Glutamatergic neuron (in vitro differentiated cells): ENCODE measurements at regions not wholly inside any gene's neighbourhood (a gene's known extent, or its start where the extent isn't known, plus 50 kb on each side); places are given as distances from the start of the nearest gene placed in this dataset.

Experiments
- DNase-seq: peaks from one replicate; pipeline ENCODE4 v3.0.0; 2022
- H3K27ac Mint-ChIP-seq: one replicate; pipeline ENCODE4 v1.8.0; 2020; ENCODE audit warnings: mild to moderate bottlenecking, mixed read lengths, inconsistent platforms; ENCODE audit not compliant: unreplicated experiment
- H3K27me3 Mint-ChIP-seq: one replicate; pipeline ENCODE4 v1.8.0; 2020; ENCODE audit warnings: mild to moderate bottlenecking, moderate library complexity, mixed read lengths, inconsistent platforms; ENCODE audit not compliant: unreplicated experiment
- H3K36me3 Mint-ChIP-seq: one replicate; pipeline ENCODE4 v1.8.0; 2020; ENCODE audit warnings: mild to moderate bottlenecking, mixed read lengths, inconsistent platforms; ENCODE audit not compliant: unreplicated experiment
- H3K4me1 Mint-ChIP-seq: one replicate; pipeline ENCODE4 v1.8.0; 2020; ENCODE audit warnings: mild to moderate bottlenecking, low read depth, mixed read lengths, inconsistent platforms; ENCODE audit not compliant: unreplicated experiment
- H3K4me3 Mint-ChIP-seq: one replicate; pipeline ENCODE4 v1.8.0; 2020; ENCODE audit warnings: mild to moderate bottlenecking, mixed read lengths, inconsistent platforms; ENCODE audit not compliant: unreplicated experiment
- H3K9me3 Mint-ChIP-seq: one replicate; pipeline ENCODE4 v1.8.0; 2020; ENCODE audit warnings: mild to moderate bottlenecking, moderate library complexity, mixed read lengths, inconsistent platforms; ENCODE audit not compliant: unreplicated experiment
- TF ChIP-seq, protein P1 (sequence below): fragments of 200-600 bp; sonication (generic); IDR thresholded peaks from one replicate; pipeline ENCODE4 v1.5.0; 2021; ENCODE audit not compliant: partially characterized antibody, unreplicated experiment

DNA sequence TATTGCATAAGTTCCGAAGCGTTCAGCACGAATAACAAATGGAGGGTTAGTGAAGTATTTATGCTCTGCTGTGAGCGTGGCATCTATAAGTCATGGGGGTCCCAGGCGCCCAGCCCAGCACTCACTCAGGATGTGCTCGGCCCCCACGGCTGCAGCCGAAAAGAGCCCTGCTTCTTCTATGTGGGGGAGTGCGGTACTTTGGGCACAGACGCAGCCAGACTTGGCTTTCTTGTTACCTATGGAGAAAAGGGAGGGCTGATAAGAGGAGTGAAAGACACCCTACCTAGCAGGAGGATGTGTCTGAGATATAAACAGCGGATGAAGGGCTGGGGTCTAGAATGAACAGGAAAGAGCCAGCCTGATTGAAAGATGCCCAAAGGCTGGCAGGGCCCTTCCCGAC lies 51.4 kb downstream of the MRPL36 start:
- no peaks in the 10 kb centered on the region for H3K36me3 Mint-ChIP-seq
- DNase-seq = peak; percentile 3
- H3K4me1 Mint-ChIP-seq = no peaks in the 10 kb centered on the region
- H3K9me3 Mint-ChIP-seq = peaks cover 5% of the 10 kb centered on the region
- no peak overlapping the region for H3K4me3 Mint-ChIP-seq
- no peak overlapping the region for H3K27ac Mint-ChIP-seq
- TF ChIP-seq, protein P1, sequence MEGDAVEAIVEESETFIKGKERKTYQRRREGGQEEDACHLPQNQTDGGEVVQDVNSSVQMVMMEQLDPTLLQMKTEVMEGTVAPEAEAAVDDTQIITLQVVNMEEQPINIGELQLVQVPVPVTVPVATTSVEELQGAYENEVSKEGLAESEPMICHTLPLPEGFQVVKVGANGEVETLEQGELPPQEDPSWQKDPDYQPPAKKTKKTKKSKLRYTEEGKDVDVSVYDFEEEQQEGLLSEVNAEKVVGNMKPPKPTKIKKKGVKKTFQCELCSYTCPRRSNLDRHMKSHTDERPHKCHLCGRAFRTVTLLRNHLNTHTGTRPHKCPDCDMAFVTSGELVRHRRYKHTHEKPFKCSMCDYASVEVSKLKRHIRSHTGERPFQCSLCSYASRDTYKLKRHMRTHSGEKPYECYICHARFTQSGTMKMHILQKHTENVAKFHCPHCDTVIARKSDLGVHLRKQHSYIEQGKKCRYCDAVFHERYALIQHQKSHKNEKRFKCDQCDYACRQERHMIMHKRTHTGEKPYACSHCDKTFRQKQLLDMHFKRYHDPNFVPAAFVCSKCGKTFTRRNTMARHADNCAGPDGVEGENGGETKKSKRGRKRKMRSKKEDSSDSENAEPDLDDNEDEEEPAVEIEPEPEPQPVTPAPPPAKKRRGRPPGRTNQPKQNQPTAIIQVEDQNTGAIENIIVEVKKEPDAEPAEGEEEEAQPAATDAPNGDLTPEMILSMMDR = no peak
- peaks cover 6% of the 10 kb centered on the region for H3K27me3 Mint-ChIP-seq

DNA sequence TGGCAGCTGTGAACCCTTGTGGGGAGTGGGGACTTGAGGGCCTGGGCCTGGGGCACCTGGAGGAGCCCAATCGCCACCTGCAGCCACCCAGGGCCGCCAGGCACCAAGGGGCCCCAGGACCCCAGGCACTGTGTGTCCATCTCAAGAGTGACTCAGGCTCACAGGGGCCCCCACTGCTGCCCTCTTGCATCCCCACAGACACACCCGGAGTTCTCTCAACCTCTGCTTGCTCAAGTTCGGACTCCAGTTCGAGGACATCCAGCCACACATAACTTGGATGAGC lies 51.9 kb downstream of the MRPL36 start:
- Mint-ChIP-seq H3K36me3 (no peaks in the 10 kb centered on the region), H3K9me3 (peaks cover 5% of the 10 kb centered on the region), H3K27ac (no peak overlapping the region), H3K27me3 (peaks cover 6% of the 10 kb centered on the region), H3K4me1 (no peaks in the 10 kb centered on the region), H3K4me3 (no peak overlapping the region)
- TF ChIP-seq, protein P1 = no peak
- DNase-seq = no peak

GRCh38 chr5:1747079-1747802 lies 52.4 kb downstream of the MRPL36 start:
- peak; percentile 8 for DNase-seq
- peaks cover 1% of the 10 kb centered on the region for H3K36me3 Mint-ChIP-seq
- H3K27me3 Mint-ChIP-seq = peaks cover 6% of the 10 kb centered on the region
- no peak overlapping the region for H3K4me3 Mint-ChIP-seq
- H3K4me1 Mint-ChIP-seq = no peaks in the 10 kb centered on the region
- H3K9me3 Mint-ChIP-seq = peaks cover 5% of the 10 kb centered on the region
- TF ChIP-seq, protein P1 = no peak
- H3K27ac Mint-ChIP-seq = no peak overlapping the region

DNA sequence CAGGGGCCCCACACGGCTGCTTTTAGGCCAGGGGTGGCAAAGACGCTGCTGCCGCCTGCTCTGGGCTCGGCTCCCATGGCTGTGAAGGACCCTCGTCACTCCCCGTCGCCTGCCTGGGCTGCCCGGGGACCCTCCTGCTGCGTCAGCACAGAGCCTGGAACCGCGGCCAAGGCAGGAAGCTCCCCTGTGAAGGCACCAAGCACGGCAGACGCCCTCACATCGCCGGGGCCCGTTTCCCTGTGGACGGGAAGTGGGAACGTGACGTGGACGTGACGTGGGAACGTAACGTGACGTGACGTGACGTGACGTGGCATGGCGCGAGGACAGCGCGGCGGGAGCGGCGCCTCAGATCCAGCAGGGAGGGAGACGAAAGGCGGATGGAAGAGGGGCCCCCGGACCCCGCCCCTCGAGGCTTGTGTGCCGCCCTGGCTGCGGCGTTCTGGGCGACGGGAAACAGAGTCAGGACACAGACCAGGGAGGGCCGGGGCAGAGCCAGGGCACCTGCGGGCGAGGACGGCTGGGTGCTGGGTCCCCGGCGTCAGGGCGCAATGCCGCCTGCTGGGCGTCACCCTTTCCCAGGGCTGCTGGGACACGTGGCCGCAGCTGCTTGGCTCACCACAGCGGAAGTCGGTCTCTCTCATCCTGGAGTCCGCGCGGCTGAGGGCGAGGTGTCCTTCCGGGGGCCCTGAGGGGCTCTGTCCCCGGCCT lies 53.1 kb downstream of the MRPL36 start:
- peaks cover 5% of the 10 kb centered on the region for H3K9me3 Mint-ChIP-seq
- H3K27ac Mint-ChIP-seq = no peak overlapping the region
- H3K4me1 Mint-ChIP-seq = no peaks in the 10 kb centered on the region
- peaks cover 6% of the 10 kb centered on the region for H3K27me3 Mint-ChIP-seq
- H3K4me3 Mint-ChIP-seq = no peak overlapping the region
- H3K36me3 Mint-ChIP-seq = peaks cover 4% of the 10 kb centered on the region
- DNase-seq = peak; percentile 14
- TF ChIP-seq, protein P1 = no peak

DNA sequence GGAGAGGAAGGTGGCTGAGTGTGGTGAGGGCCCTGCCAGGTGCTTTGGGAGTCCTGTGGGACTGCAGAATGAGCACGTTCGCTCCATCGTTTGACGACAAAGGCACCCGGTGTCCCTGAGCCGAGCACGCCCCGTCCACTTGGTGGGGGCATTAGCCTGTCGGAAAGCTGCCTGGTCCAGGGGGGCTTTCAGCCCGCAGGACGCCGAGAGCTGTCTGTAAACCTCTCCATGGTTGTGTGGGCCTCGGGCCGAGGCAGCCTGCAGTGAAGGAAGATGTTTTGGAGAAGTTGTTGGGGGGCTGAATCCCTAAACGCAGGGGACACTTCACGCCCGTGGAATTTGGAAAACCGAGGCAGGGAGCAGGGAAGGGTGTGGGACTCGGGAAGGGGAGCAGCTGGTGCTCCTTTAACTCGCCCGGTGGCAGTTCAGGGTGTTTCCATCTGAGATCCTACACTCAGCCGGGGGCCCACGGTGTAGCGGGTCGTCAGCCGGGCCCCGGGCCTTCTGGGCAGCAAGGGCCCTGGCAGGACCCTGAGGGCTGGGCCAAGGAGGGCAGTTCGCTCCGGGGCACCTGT lies 53.8 kb downstream of the MRPL36 start:
- Mint-ChIP-seq H3K36me3 (peaks cover 7% of the 10 kb centered on the region), H3K9me3 (peaks cover 5% of the 10 kb centered on the region), H3K27me3 (peaks cover 6% of the 10 kb centered on the region), H3K4me3 (no peak overlapping the region), H3K4me1 (no peaks in the 10 kb centered on the region), H3K27ac (peak overlapping the region; percentile 62)
- TF ChIP-seq, protein P1 = no peak
- no peak for DNase-seq
